Heart right ventricle (tissue), 16 donors: ENCODE measurements at regions not wholly inside any gene's neighbourhood (a gene's known extent, or its start where the extent isn't known, plus 50 kb on each side); places are given as distances from the start of the nearest gene placed in this dataset.

Source experiments
- ATAC-seq, 8 donors: fragments of 200-7000 bp; cut with Tn5 transposase; one replicate each; pipeline ENCODE4 v1.9.1; 2020; ENCODE audit warnings: mild to moderate bottlenecking in 8 of 8, moderate library complexity in 8 of 8, moderate number of reproducible peaks in 1 of 8
- DNase-seq, 2 donors: peaks; one replicate each; pipeline ENCODE4 v3.0.0-alpha.2; 2020
- H3K27ac ChIP-seq, 10 donors: fragments of 200-600 bp; sonication (generic) in 2 of 10; one replicate each; pipeline versions ENCODE4 v1.5.0 to v1.8.0; 2020 to 2022; ENCODE audit warnings: mild to moderate bottlenecking in 3 of 10
- H3K27me3 ChIP-seq, 7 donors: fragments of 200-600 bp; one replicate each; pipeline ENCODE4 v1.8.0; 2021 to 2022; ENCODE audit warnings: mild to moderate bottlenecking in 2 of 7
- H3K36me3 ChIP-seq, 9 donors: fragments of 200-600 bp; sonication (generic) in 1 of 9; one replicate each; pipeline versions ENCODE4 v1.5.0 to v1.8.0; 2020 to 2022; ENCODE audit warnings: mild to moderate bottlenecking in 2 of 9
- H3K4me1 ChIP-seq, 9 donors: fragments of 200-600 bp; sonication (generic) in 1 of 9; one replicate each; pipeline versions ENCODE4 v1.5.0 to v1.8.0; 2020 to 2022; ENCODE audit warnings: mild to moderate bottlenecking in 4 of 9
- H3K4me3 ChIP-seq, 10 donors: fragments of 200-600 bp; sonication (generic) in 2 of 10; one replicate each; pipeline versions ENCODE4 v1.5.0 to v1.8.0; 2020 to 2022; ENCODE audit warnings: mild to moderate bottlenecking in 7 of 10, moderate library complexity in 2 of 10
- H3K9me3 ChIP-seq, 11 donors: fragments of 200-600 bp in 10 of 11; sonication (generic) in 2 of 11; one replicate each; pipeline versions ENCODE4 v1.5.0 to v1.8.0; 2013 to 2022; ENCODE audit warnings: mild to moderate bottlenecking in 2 of 11, control low read depth in 1 of 11, moderate library complexity in 1 of 11
- WGBS, 2 donors: extraction: QIAGEN DNeasy Blood & Tissue Kit; methylation state at CpG; one replicate each; pipeline ENCODE4 v1.1.7; 2013; ENCODE audit warnings: inconsistent platforms in 1 of 2; 5-methylcytosine and 5-hydroxymethylcytosine counted together
- intact Hi-C, 10 donors: fragments of 100-400 bp; cut with DNase I; formaldehyde crosslinking; loops; one replicate each; pipeline versions ENCODE4 v1.11.1 to v1.14.2; 2022
- TF ChIP-seq, protein P1 (sequence below), 9 donors: fragments of 200-600 bp; sonication (generic) in 2 of 9; IDR thresholded peaks; one replicate each; pipeline versions ENCODE4 v1.5.0 to v1.8.0; 2021 to 2022; ENCODE audit warnings: antibody characterized with exemption in 9 of 9, mild to moderate bottlenecking in 5 of 9, moderate library complexity in 1 of 9
- donor health status: Arrhythmogenic right ventricular cardiomyopathy.
- donor health status: ischemic (EF 13 %, LVEDD 7.1; RV severe dilation, severe dysfunction).
- donor health status: healthy with polysubstance abuse.
- donor health status: DM: no; HTN: yes; CAD: no.
- donor health status: DM: no; HTN: no; CAD: no.
- donor health status: ischemic (EF 25% LVEDD 6.9; RV normal size, moderate dysfunction).
- donor health status: ischemic (EF 25% LVEDD 5.7; RV mildly dilated, moderate dysfunction).
- donor health status: healthy.
- donor health status: DM: yes; HTN: yes; CAD: no.
- donor health status: Ischemic cardiomyopathy.
- donor health status: ischemic (EF 35%, LVEDD 5.7; RV mildly dilated, moderate dysfunction).
- donor health status: nonischemic (EF 11% LVEDD 7.7; RV severe dilation, severe dysfunction).
- donor health status: DM: yes; HTN: yes; CAD: no.
- donor health status: PGD.
- donor health status: ischemic (EF 29% LVEDD 5.4; RV normal size, mild dysfunction).
- donor health status: nonischemic (EF 23%, LVEDD 6.1; RV moderate dilation, normal function).

DNA sequence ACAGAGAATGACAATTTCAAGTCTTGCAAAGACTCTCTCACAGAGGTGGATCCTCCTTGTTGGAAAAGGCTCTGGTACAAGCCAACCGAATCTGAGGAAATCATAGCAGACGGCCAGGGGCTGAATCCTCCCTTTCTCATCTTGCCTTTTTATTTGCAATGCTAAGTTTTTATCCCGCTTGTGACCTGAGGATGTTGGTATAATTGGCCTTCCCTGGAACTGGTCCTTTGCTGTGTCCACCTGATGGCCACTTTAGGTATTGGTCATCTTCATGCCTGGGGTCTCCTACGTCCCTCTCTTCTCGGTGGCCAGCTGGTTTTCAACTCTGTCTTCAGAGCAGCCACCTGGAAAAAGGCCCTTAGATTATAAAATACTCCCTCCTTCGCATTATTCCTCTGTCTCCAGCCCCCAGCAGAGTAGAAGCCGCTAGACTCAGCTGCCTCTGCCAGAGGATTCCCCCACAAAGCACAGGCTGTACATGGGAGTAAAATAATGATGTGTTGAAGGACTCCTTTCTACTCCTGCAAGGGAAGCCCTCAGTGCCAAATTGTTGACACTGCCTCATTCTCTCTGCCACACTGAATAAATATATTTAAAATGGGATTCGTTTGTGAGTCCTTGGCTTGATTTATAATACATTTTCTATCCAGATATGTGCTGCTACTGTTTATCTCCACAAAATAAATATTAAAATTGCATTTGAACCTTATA, 208.9 kb upstream of the CFAP20DC start:
- 76 to 84% methylated on average over 8 of the region's 8 CpGs for WGBS, 2 donors
- TF ChIP-seq, protein P1, sequence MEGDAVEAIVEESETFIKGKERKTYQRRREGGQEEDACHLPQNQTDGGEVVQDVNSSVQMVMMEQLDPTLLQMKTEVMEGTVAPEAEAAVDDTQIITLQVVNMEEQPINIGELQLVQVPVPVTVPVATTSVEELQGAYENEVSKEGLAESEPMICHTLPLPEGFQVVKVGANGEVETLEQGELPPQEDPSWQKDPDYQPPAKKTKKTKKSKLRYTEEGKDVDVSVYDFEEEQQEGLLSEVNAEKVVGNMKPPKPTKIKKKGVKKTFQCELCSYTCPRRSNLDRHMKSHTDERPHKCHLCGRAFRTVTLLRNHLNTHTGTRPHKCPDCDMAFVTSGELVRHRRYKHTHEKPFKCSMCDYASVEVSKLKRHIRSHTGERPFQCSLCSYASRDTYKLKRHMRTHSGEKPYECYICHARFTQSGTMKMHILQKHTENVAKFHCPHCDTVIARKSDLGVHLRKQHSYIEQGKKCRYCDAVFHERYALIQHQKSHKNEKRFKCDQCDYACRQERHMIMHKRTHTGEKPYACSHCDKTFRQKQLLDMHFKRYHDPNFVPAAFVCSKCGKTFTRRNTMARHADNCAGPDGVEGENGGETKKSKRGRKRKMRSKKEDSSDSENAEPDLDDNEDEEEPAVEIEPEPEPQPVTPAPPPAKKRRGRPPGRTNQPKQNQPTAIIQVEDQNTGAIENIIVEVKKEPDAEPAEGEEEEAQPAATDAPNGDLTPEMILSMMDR (IDR thresholded peaks at IDR 0.05) = no peak
- Histone ChIP-seq H3K36me3 (no peaks in the 10 kb centered on the region), H3K9me3 (no peaks in the 10 kb centered on the region), H3K4me3 (no peak overlapping the region), H3K4me1 (peaks cover 0 to 20% (median 5%) of the 10 kb centered on the region in 9 donors), H3K27ac (no peak overlapping the region), H3K27me3 (no peaks in the 10 kb centered on the region)
- intact Hi-C loops = no loop called here
- DNase-seq (no peak), ATAC-seq (no peak)

DNA sequence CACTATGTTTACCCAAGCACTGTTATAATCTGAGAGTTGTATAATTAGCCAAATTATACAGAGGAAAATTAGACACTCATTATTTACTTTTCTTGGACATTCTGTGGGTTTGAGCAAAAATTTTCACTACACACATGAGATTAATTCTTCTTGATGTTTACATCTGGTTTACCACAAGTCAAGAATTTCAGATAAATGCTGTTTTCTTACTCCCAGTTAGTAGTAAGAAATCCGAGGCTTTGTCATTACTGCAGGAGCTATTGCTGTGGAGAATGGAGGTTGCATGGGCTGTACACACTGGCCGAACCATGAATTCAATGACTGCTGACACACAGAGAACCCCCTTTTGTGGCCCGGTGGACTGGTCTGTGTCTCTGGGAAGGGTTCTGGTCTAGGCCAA, 207.7 kb upstream of the CFAP20DC start:
- no peak for DNase-seq
- intact Hi-C loops = no loop called here
- 84 to 95% methylated on average over 3 of the region's 3 CpGs for WGBS, 2 donors
- H3K4me1 ChIP-seq = peaks cover 0 to 20% (median 2%) of the 10 kb centered on the region in 9 donors
- H3K4me3 ChIP-seq = no peak overlapping the region
- TF ChIP-seq, protein P1 (IDR thresholded peaks at IDR 0.05) = no peak
- no peak overlapping the region for H3K27ac ChIP-seq
- no peaks in the 10 kb centered on the region for H3K36me3 ChIP-seq
- no peaks in the 10 kb centered on the region for H3K27me3 ChIP-seq
- ATAC-seq = no peak
- H3K9me3 ChIP-seq = no peaks in the 10 kb centered on the region

DNA sequence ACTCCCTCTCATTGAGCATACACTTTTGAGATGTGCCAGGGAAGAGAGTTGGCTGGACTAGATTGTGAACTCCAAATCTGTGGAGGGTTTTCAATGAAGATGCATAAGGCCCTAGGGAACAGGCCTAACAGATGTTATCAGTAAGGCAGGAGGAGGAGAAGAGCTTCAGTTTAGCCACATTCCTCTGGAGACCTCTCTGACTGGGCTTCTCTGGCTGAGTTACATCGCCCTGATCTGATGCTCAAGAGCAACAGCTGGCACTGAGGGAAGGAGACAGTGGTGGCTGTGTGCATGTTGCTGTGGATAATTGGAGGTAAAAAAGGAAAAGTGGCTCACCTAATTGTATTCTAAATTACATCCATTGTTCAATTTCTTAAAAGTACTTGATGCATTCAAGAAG, 206.4 kb upstream of the CFAP20DC start:
- H3K4me3 ChIP-seq = no peak overlapping the region
- no peak for ATAC-seq
- no peaks in the 10 kb centered on the region for H3K9me3 ChIP-seq
- H3K27ac ChIP-seq = no peak overlapping the region
- DNase-seq = no peak
- intact Hi-C loops = no loop called here
- no peaks in the 10 kb centered on the region for H3K27me3 ChIP-seq
- TF ChIP-seq, protein P1 (IDR thresholded peaks at IDR 0.05) = no peak
- no peaks in the 10 kb centered on the region for H3K36me3 ChIP-seq
- H3K4me1 ChIP-seq = peaks cover 0 to 13% (median 2%) of the 10 kb centered on the region in 9 donors
- WGBS, 2 donors = 87 to 89% methylated on average over 1 of the region's 1 CpG

DNA sequence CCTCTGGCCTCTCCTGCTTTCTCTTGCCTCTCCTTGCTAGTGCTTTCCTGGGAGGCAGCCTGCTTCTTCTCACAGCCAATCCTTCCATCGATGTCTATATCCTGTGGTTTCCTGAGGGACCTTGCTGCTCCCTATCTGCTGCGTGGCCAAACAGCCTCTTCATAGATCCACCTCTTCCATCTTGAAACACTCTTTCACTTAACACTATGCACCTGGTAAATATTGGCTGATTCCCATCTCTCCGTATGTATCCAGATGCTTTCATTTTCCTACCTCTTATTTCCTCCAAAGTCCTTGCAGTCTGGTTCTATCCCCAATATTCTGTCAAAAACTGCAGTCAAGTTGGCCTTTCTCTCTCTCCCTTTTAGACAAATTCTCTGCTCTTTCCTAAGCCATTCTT, 205.2 kb upstream of the CFAP20DC start:
- Histone ChIP-seq H3K27me3 (no peaks in the 10 kb centered on the region), H3K4me1 (peaks cover 0 to 7% (median 0%) of the 10 kb centered on the region in 9 donors), H3K9me3 (no peaks in the 10 kb centered on the region), H3K36me3 (no peaks in the 10 kb centered on the region), H3K27ac (no peak overlapping the region), H3K4me3 (no peak overlapping the region)
- intact Hi-C loops = no loop called here
- DNase-seq (no peak), ATAC-seq (no peak)
- TF ChIP-seq, protein P1 (IDR thresholded peaks at IDR 0.05) = no peak
- 70 to 76% methylated on average over 3 of the region's 3 CpGs for WGBS, 2 donors
